AG09319 (cell line): ENCODE measurements at regions not wholly inside any gene's neighbourhood (a gene's known extent, or its start where the extent isn't known, plus 50 kb on each side); places are given as distances from the start of the nearest gene placed in this dataset.
"Not testable (repeated sequence)": the region's sequence is repeated elsewhere in the genome, so short reads cannot be mapped to it uniquely, and the experiment has no call there.

ENCODE experiments used
- DNase-seq: peaks from one replicate; pipeline ENCODE4 v3.0.0-alpha.2; 2010; ENCODE audit warnings: low read depth; ENCODE audit errors: extremely low read depth
- CTCF ChIP-seq: IDR thresholded peaks from 2 replicates; pipeline ENCODE4 v1.5.1; 2011; ENCODE audit warnings: low read depth, mild to moderate bottlenecking, inconsistent platforms, low read length, moderate library complexity

DNA sequence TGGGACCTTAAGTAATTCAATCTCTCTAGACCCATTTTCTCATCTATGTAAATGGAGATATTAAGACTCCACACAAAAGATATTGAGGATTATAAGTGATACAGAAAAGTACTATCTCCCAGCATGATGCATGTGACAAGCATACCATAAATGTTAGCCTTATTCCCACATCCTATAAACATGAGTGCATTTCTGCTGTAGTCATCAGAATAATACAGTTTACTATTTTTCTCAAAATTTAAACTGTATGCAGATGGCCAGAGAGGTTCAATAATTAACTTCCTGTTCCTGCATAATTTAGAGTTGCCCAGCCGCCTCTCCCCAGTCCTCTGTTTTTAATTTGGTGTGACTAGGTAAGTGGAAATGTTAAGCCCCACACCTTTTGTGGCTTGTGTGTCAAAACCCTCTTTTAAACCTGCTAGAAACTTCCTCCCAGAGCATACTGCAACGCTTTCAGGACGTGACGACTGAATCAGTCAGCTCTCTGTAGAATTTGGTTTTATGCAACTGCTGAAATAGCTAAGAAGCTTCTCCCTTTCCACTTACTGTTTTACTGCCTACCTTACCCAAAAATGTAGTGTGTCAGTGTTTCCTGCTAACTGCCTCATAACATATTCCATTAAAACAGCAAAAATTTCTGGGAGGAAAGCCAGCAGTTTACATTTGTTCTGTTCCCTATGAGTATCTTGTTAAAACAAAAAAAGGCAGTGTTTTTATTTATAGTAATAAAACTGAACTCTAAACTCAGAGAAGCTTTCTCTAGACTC is 1037.9 kb downstream of the EPHA3 start:
- no peak for DNase-seq
- TF ChIP-seq CTCF, result no peak

GRCh38 chr3:90180096-90180495 is 1072.7 kb downstream of the EPHA3 start:
- no peak for TF ChIP-seq CTCF

DNA sequence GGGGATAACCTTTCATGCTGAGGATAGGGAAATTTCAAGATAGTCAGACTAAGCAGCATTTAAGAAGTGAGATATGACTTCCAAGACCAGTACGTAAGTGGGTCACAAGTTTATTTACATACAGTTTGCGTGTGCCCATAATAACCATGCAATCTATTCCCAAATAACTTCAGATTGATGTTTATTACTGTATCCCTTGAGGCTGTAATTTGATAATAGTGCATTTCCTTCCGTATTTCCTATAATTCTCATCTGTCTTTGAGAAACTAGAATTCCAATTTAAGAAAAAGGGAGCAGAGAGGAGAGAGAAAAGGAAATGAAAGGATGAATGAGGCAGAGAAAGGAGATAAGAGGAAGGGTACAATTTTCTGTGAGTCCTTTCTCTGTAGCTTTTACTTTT is 1073.1 kb downstream of the EPHA3 start:
- TF ChIP-seq CTCF, result no peak
- no peak for DNase-seq

More at GRCh38 chr3:90180096-90180495, 1072.7 kb downstream of the EPHA3 start:
- DNase-seq, result no peak

DNA sequence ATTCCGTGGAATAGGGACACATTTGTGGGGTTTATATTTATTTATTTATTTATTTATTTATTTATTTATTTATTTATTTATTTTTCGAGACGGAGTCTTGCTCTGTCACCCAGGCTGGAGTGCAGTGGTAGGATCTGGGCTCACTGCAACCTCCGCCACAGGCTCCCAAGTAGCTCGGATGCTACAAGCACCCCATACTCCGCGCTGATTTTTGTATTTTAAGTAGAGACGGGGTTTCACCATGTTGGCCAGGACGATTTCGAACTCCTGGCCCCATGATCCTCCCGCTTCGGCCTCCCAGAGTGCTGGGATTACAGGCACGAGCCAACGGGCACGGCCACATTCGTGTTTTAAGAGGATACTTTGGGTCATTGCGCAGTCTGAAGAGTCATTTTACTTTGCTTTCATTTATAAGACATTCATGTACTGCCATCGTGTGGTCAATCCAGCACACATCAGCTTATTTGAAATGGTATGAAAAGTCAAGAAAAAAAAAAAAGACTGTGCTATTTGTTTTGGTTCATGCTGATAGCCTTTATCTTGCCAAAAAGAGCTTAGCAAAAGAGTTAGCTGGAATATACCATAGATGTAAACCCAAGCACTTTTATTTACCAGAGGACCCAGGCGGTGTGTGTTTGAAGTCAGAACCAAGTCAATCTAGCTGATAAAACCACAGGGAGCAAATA is 1075.0 kb downstream of the EPHA3 start:
- DNase-seq, result not testable (repeated sequence)
- TF ChIP-seq CTCF, result peak; percentile 26

GRCh38 chr3:90184861-90185260 is 1077.4 kb downstream of the EPHA3 start:
- DNase-seq, result no peak
- no peak for TF ChIP-seq CTCF

GRCh38 chr3:90197383-90197782 is 1090.0 kb downstream of the EPHA3 start:
- DNase-seq, result not testable (repeated sequence)

DNA sequence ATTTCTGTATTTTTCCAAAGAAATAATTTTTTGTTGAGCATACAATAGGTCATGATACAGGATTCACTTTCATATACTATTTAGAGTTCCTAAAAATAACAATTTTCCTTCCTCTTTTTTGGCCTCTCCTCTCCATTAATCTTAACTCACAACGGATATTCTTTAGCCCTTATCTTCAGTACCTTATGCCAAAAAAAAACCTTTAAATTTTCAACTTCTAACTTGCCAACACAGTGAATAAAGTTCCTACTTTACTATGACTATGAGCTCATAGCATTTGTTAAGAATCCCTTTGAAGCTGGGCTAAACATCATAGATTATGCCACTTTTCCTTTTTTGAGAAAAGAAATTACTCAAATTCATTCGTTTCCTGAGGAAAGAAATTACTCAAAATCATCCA is 1095.5 kb downstream of the EPHA3 start:
- not testable (repeated sequence) for DNase-seq

- DNase-seq, result not testable (repeated sequence)
Observed at GRCh38 chr3:90206482-90206881, 1099.1 kb downstream of the EPHA3 start.

GRCh38 chr3:90207353-90208097 is 1100.1 kb downstream of the EPHA3 start:
- not testable (repeated sequence) for DNase-seq
